ENCODE measurements at regions not wholly inside any gene's neighbourhood (a gene's known extent, or its start where the extent isn't known, plus 50 kb on each side); places are given as distances from the start of the nearest gene placed in this dataset.

DNA sequence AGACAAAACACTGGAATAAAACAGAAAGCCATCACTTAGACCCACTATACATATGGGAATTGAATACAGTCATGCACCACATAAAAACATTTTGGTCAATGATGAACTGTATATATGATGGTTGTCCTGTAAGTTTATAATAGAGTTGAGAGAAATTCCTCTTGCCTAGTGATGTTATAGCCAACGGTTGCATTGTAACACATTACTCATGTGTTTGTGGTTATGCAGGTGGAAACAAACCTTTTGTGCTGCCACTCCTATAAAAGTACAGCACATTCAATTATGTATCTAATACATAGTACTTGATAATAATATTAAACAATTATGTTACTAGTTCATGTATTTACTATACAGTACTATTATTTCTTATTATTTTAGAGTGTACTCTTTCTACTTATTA, 381.2 kb upstream of the MBL2 start:
- Histone ChIP-seq H3K36me3 (ENCODE audit: low read depth) (no peaks in the 10 kb centered on the region), H3K4me3 (no peak overlapping the region), H3K4me1 (ENCODE audit: low read depth) (no peaks in the 10 kb centered on the region), H3K9me3 (no peaks in the 10 kb centered on the region)
- no peak for ATAC-seq
- TF ChIP-seq, protein P1, sequence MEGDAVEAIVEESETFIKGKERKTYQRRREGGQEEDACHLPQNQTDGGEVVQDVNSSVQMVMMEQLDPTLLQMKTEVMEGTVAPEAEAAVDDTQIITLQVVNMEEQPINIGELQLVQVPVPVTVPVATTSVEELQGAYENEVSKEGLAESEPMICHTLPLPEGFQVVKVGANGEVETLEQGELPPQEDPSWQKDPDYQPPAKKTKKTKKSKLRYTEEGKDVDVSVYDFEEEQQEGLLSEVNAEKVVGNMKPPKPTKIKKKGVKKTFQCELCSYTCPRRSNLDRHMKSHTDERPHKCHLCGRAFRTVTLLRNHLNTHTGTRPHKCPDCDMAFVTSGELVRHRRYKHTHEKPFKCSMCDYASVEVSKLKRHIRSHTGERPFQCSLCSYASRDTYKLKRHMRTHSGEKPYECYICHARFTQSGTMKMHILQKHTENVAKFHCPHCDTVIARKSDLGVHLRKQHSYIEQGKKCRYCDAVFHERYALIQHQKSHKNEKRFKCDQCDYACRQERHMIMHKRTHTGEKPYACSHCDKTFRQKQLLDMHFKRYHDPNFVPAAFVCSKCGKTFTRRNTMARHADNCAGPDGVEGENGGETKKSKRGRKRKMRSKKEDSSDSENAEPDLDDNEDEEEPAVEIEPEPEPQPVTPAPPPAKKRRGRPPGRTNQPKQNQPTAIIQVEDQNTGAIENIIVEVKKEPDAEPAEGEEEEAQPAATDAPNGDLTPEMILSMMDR (IDR thresholded peaks at IDR 0.05), result no peak
- no peak for DNase-seq
- intact Hi-C loops (cut with DNase I, micrococcal nuclease), result no loop called here

- no peaks in the 10 kb centered on the region for H3K36me3 ChIP-seq (ENCODE audit: low read depth)
- H3K4me3 ChIP-seq, result no peak overlapping the region
- H3K9me3 ChIP-seq, result no peaks in the 10 kb centered on the region
- ATAC-seq (no peak), DNase-seq (no peak)
- intact Hi-C loops (cut with DNase I, micrococcal nuclease), result no loop called here
- H3K4me1 ChIP-seq (ENCODE audit: low read depth), result no peaks in the 10 kb centered on the region
- TF ChIP-seq, protein P1 (IDR thresholded peaks at IDR 0.05), result no peak
Observed at GRCh38 chr10:53140506-53140905, 367.9 kb upstream of the MBL2 start.

DNA sequence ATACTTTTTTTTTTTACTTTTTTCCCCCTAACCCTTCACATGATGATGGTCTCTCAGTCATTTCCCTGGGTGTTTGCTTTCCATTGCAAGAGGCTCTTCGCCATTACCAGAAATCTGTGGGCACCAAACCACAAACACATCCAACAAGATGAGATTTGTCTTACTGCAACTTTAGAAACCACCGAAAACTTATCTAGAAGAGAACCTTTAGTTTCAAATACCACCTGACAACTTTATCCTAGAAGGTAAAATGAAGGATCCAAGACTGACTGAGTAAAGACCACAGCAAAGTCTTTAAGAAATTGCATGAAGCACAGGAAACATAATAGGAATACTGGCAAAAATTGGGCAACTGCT, 363.3 kb upstream of the MBL2 start:
- H3K36me3 ChIP-seq (ENCODE audit: low read depth), result no peaks in the 10 kb centered on the region
- H3K9me3 ChIP-seq, result no peaks in the 10 kb centered on the region
- no peak overlapping the region for H3K4me3 ChIP-seq
- TF ChIP-seq, protein P1 (IDR thresholded peaks at IDR 0.05), result no peak
- ATAC-seq (no peak), DNase-seq (no peak)
- intact Hi-C loops (cut with DNase I, micrococcal nuclease), result no loop called here
- H3K4me1 ChIP-seq (ENCODE audit: low read depth), result no peaks in the 10 kb centered on the region

GRCh38 chr10:53135213-53135896, 362.8 kb upstream of the MBL2 start:
- intact Hi-C loops (cut with DNase I, micrococcal nuclease), result no loop called here
- Histone ChIP-seq H3K9me3 (no peaks in the 10 kb centered on the region), H3K4me1 (ENCODE audit: low read depth) (no peaks in the 10 kb centered on the region), H3K4me3 (no peak overlapping the region), H3K36me3 (ENCODE audit: low read depth) (no peaks in the 10 kb centered on the region)
- ATAC-seq, result peak; percentile 58
- DNase-seq, result no peak
- TF ChIP-seq, protein P1 (IDR thresholded peaks at IDR 0.05), result no peak

GRCh38 chr10:53134050-53134449, 361.5 kb upstream of the MBL2 start:
- no peak overlapping the region for H3K4me3 ChIP-seq
- DNase-seq, result no peak

More at GRCh38 chr10:53134050-53134449, 361.5 kb upstream of the MBL2 start:
- H3K36me3 ChIP-seq (ENCODE audit: low read depth), result no peaks in the 10 kb centered on the region
- intact Hi-C loops (cut with DNase I, micrococcal nuclease), result no loop called here
- H3K9me3 ChIP-seq, result no peaks in the 10 kb centered on the region
- TF ChIP-seq, protein P1 (IDR thresholded peaks at IDR 0.05), result no peak
- ATAC-seq, result no peak
- no peaks in the 10 kb centered on the region for H3K4me1 ChIP-seq (ENCODE audit: low read depth)

All from mucosa of descending colon (tissue), 3 donors.